HG03064 (cell line): ENCODE measurements at regions not wholly inside any gene's neighbourhood (a gene's known extent, or its start where the extent isn't known, plus 50 kb on each side); places are given as distances from the start of the nearest gene placed in this dataset.
"Not testable (repeated sequence)": the region's sequence is repeated elsewhere in the genome, so short reads cannot be mapped to it uniquely, and the experiment has no call there.

Experiments used
- ATAC-seq: cut with Tn5 transposase; IDR thresholded peaks from one replicate; pipeline ENCODE4 v1.9.1; 2021; ENCODE audit warnings: low read depth; ENCODE audit not compliant: unreplicated experiment

- no peak for ATAC-seq
Measured at GRCh38 chr19:28185646-28186045, 1027.3 kb downstream of the UQCRFS1 start.

GRCh38 chr19:28184997-28185396 is 1028.0 kb downstream of the UQCRFS1 start:
- no peak for ATAC-seq

- no peak for ATAC-seq
Measured at GRCh38 chr19:28176193-28176592, 1036.8 kb downstream of the UQCRFS1 start.

GRCh38 chr19:28171983-28172382 is 1041.0 kb downstream of the UQCRFS1 start:
- ATAC-seq, result no peak

GRCh38 chr19:28170066-28170465 is 1042.9 kb downstream of the UQCRFS1 start:
- ATAC-seq, result no peak

- no peak for ATAC-seq
Measured at GRCh38 chr19:28169168-28169887, 1043.6 kb downstream of the UQCRFS1 start.

GRCh38 chr19:28168557-28168956 is 1044.4 kb downstream of the UQCRFS1 start:
- ATAC-seq, result no peak

GRCh38 chr19:28166025-28166424 is 1046.9 kb downstream of the UQCRFS1 start:
- no peak for ATAC-seq

GRCh38 chr19:28164214-28164613 is 1048.7 kb downstream of the UQCRFS1 start:
- no peak for ATAC-seq

GRCh38 chr19:28159065-28159464 is 1053.9 kb downstream of the UQCRFS1 start:
- no peak for ATAC-seq

GRCh38 chr19:28155265-28155664 is 1057.7 kb downstream of the UQCRFS1 start:
- ATAC-seq, result no peak

- ATAC-seq, result no peak
Measured at GRCh38 chr19:28154077-28154476, 1058.9 kb downstream of the UQCRFS1 start.

- ATAC-seq, result no peak
Measured at GRCh38 chr19:28153123-28153522, 1059.8 kb downstream of the UQCRFS1 start.

GRCh38 chr19:28152195-28152594 is 1060.8 kb downstream of the UQCRFS1 start:
- no peak for ATAC-seq

- ATAC-seq, result no peak
Measured at GRCh38 chr19:28150129-28150528, 1062.8 kb downstream of the UQCRFS1 start.

- ATAC-seq, result no peak
Measured at GRCh38 chr19:28148554-28148953, 1064.4 kb downstream of the UQCRFS1 start.

GRCh38 chr19:28142258-28142657 is 1070.7 kb downstream of the UQCRFS1 start:
- no peak for ATAC-seq

GRCh38 chr19:28140201-28140600 is 1072.8 kb downstream of the UQCRFS1 start:
- ATAC-seq, result no peak

- ATAC-seq, result no peak
Measured at GRCh38 chr19:28137772-28138171, 1075.2 kb downstream of the UQCRFS1 start.

GRCh38 chr19:28136796-28137195 is 1076.2 kb downstream of the UQCRFS1 start:
- ATAC-seq, result no peak

GRCh38 chr19:28135825-28136224 is 1077.1 kb downstream of the UQCRFS1 start:
- ATAC-seq, result no peak

- no peak for ATAC-seq
Measured at GRCh38 chr19:28134311-28134710, 1078.6 kb downstream of the UQCRFS1 start.

- not testable (repeated sequence) for ATAC-seq
Measured at GRCh38 chr19:28130881-28131280, 1082.1 kb downstream of the UQCRFS1 start.
